ENCODE measurements at regions not wholly inside any gene's neighbourhood (a gene's known extent, or its start where the extent isn't known, plus 50 kb on each side); places are given as distances from the start of the nearest gene placed in this dataset.

- DNase-seq = no peak
Observed at GRCh38 chr7:148515237-148515636, 75.3 kb upstream of the C7orf33 start.

- DNase-seq = no peak
Observed at GRCh38 chr7:148515728-148516695, 74.6 kb upstream of the C7orf33 start.

- DNase-seq = peak; percentile 49
Observed at GRCh38 chr7:148519386-148519785, 71.2 kb upstream of the C7orf33 start.

GRCh38 chr7:148521271-148521670 is 69.3 kb upstream of the C7orf33 start:
- no peak for DNase-seq

- no peak for DNase-seq
Observed at GRCh38 chr7:148523550-148523949, 67.0 kb upstream of the C7orf33 start.

- no peak for DNase-seq
Observed at GRCh38 chr7:148524479-148525224, 65.9 kb upstream of the C7orf33 start.

GRCh38 chr7:148527717-148528168 is 62.8 kb upstream of the C7orf33 start:
- peak; percentile 80 for DNase-seq

GRCh38 chr7:148535217-148535616 is 55.3 kb upstream of the C7orf33 start:
- DNase-seq = no peak

- no peak for DNase-seq
Observed at GRCh38 chr7:148537435-148537834, 53.1 kb upstream of the C7orf33 start.

- no peak for DNase-seq
Observed at GRCh38 chr7:148540041-148540738, 50.4 kb upstream of the C7orf33 start.

All from NCI-H2171 treated with DMSO at 0.1 percent for 48 hours (cell line).